H1 (cell line): ENCODE measurements at regions not wholly inside any gene's neighbourhood (a gene's known extent, or its start where the extent isn't known, plus 50 kb on each side); places are given as distances from the start of the nearest gene placed in this dataset.

Experiments
- CTCF ChIA-PET: fragments of 300-600 bp; sonication (Branson Sonifier 250); formaldehyde crosslinking; loops from one replicate; lab custom pipeline; 2021; ENCODE audit not compliant: partially characterized antibody; lab: Charles Lee
- POLR2A ChIA-PET: fragments of 300-600 bp; sonication (Branson Sonifier 250); formaldehyde crosslinking; loops from one replicate; lab custom pipeline; 2021; ENCODE audit warnings: inconsistent platforms; ENCODE audit not compliant: partially characterized antibody; lab: Charles Lee
- DNase-seq, 2 experiments: peaks; one replicate each; pipeline versions ENCODE4 v3.0.0 to v3.0.0-alpha.2; 2010 to 2022; ENCODE audit warnings: low spot score in 2 of 2, low read depth in 1 of 2, mixed read lengths in 1 of 2
- FAIRE-seq: peaks from 2 replicates; lab custom pipeline; 2011; peaks lifted over from hg19 to GRCh38; lab: Jason Lieb, UNC
- H2AFZ ChIP-seq: 2 replicates; pipeline ENCODE4 v1.8.1; 2012; ENCODE audit warnings: low read length, inconsistent platforms
- H2AK5ac ChIP-seq: 2 replicates; pipeline ENCODE4 v1.6.1; 2013; ENCODE audit warnings: low read depth, low read length
- H2BK120ac ChIP-seq: replicated peaks from 2 replicates; pipeline ENCODE3; 2013; ENCODE audit warnings: low read depth, low read length, inconsistent platforms
- H2BK12ac ChIP-seq: 2 replicates; pipeline ENCODE4 v1.6.1; 2013; ENCODE audit warnings: low read depth, low read length
- H2BK15ac ChIP-seq: 2 replicates; pipeline ENCODE4 v1.6.1; 2013; ENCODE audit warnings: low read length
- H2BK20ac ChIP-seq: 2 replicates; pipeline ENCODE4 v1.6.1; 2013; ENCODE audit warnings: low read length
- H2BK5ac ChIP-seq: 2 replicates; pipeline ENCODE4 v1.6.1; 2013; ENCODE audit warnings: low read depth, low read length
- H3K14ac ChIP-seq: 2 replicates; pipeline ENCODE4 v1.6.1; 2013; ENCODE audit warnings: inconsistent platforms; ENCODE audit not compliant: insufficient read length
- H3K18ac ChIP-seq: 2 replicates; pipeline ENCODE4 v1.6.1; 2013; ENCODE audit warnings: low read length; ENCODE audit errors: extremely low read depth
- H3K23ac ChIP-seq: 2 replicates; pipeline ENCODE4 v1.6.1; 2013; ENCODE audit warnings: inconsistent platforms; ENCODE audit not compliant: insufficient read length
- H3K23me2 ChIP-seq: 2 replicates; pipeline ENCODE4 v1.6.1; 2013; ENCODE audit warnings: low read depth, low read length
- H3K27ac ChIP-seq: 2 replicates; pipeline ENCODE4 v1.6.1; 2011; ENCODE audit warnings: low read depth, low read length, inconsistent platforms
- H3K27me3 ChIP-seq, 4 experiments: replicated peaks in 1 of 4; 1 replicate in 1 of 4; 2 replicates in 3 of 4; pipeline versions ENCODE4 v1.6.1 to v1.8.1; 2011 to 2013; ENCODE audit warnings: low read length in 3 of 4, mild to moderate bottlenecking in 3 of 4, inconsistent platforms in 2 of 4, mixed read lengths in 2 of 4, moderate library complexity in 1 of 4; ENCODE audit not compliant: control insufficient read depth in 3 of 4, insufficient read depth in 3 of 4; ENCODE audit errors: extremely low read depth in 1 of 4
- H3K36me3 ChIP-seq, 4 experiments: 2 replicates each; pipeline versions ENCODE4 v1.6.1 to v1.8.1; 2011 to 2013; ENCODE audit warnings: mild to moderate bottlenecking in 4 of 4, low read length in 3 of 4, moderate library complexity in 2 of 4, control low read depth in 1 of 4, inconsistent platforms in 1 of 4; ENCODE audit not compliant: insufficient read depth in 4 of 4, control insufficient read depth in 2 of 4
- H3K4ac ChIP-seq: replicated peaks from 2 replicates; pipeline ENCODE3; 2013; ENCODE audit warnings: low read length, low read depth, mixed read lengths, inconsistent platforms; ENCODE audit not compliant: insufficient read length
- H3K4me1 ChIP-seq, 4 experiments: replicated peaks in 1 of 4; 1 replicate in 1 of 4; 2 replicates in 3 of 4; pipeline versions ENCODE4 v1.6.1 to v1.8.1; 2011 to 2013; ENCODE audit warnings: low read length in 3 of 4, inconsistent platforms in 2 of 4, mixed read lengths in 1 of 4; ENCODE audit not compliant: insufficient read depth in 4 of 4, control insufficient read depth in 3 of 4
- H3K4me2 ChIP-seq, 2 experiments: 2 replicates each; pipeline versions ENCODE4 v1.6.1 to v1.8.1; 2011 to 2013; ENCODE audit warnings: low read depth in 2 of 2, low read length in 2 of 2, control low read depth in 1 of 2, inconsistent platforms in 1 of 2, mild to moderate bottlenecking in 1 of 2; ENCODE audit not compliant: insufficient read depth in 1 of 2
- H3K4me3 ChIP-seq, 4 experiments: fragments of 200-600, 300-600 bp in 1 of 4; sonication (generic), shearing (Covaris generic), sonication (Bioruptor Twin) in 1 of 4; 2 replicates each; pipeline versions ENCODE4 v1.5.1 to v1.8.1; 2011 to 2016; ENCODE audit warnings: low read length in 4 of 4, low read depth in 3 of 4, control low read depth in 2 of 4, inconsistent platforms in 2 of 4, mild to moderate bottlenecking in 2 of 4, mixed read lengths in 1 of 4, moderate library complexity in 1 of 4; ENCODE audit not compliant: insufficient read depth in 2 of 4; ENCODE audit errors: extremely low read depth in 1 of 4
- H3K56ac ChIP-seq: replicated peaks from 2 replicates; pipeline ENCODE3; 2013; ENCODE audit warnings: low read depth, mild to moderate bottlenecking, mixed read lengths, low read length, inconsistent platforms; ENCODE audit not compliant: insufficient read length
- H3K79me1 ChIP-seq: 2 replicates; pipeline ENCODE4 v1.6.1; 2013; ENCODE audit warnings: low read depth, low read length, control low read depth
- H3K79me2 ChIP-seq, 2 experiments: 2 replicates each; pipeline versions ENCODE4 v1.6.1 to v1.8.1; 2012 to 2013; ENCODE audit warnings: low read length in 2 of 2, mild to moderate bottlenecking in 2 of 2, inconsistent platforms in 1 of 2; ENCODE audit not compliant: insufficient read depth in 2 of 2, control insufficient read depth in 1 of 2
- H3K9ac ChIP-seq, 4 experiments: replicated peaks in 1 of 4; 1 replicate in 1 of 4; 2 replicates in 3 of 4; pipeline versions ENCODE4 v1.6.1 to v1.8.1; 2011 to 2013; ENCODE audit warnings: low read depth in 3 of 4, low read length in 3 of 4, control low read depth in 2 of 4, mild to moderate bottlenecking in 2 of 4, moderate library complexity in 2 of 4, inconsistent platforms in 1 of 4; ENCODE audit errors: extremely low read depth in 1 of 4
- H3K9me3 ChIP-seq, 2 experiments: 2 replicates each; pipeline versions ENCODE4 v1.6.1 to v1.8.1; 2012 to 2013; ENCODE audit warnings: mild to moderate bottlenecking in 2 of 2, moderate library complexity in 2 of 2, control low read depth in 1 of 2, inconsistent platforms in 1 of 2, low read depth in 1 of 2, low read length in 1 of 2, mixed read lengths in 1 of 2; ENCODE audit not compliant: insufficient read depth in 2 of 2
- H4K20me1 ChIP-seq, 2 experiments: replicated peaks in 1 of 2; 2 replicates each; pipeline versions ENCODE3 to v1.8.1; 2011 to 2013; ENCODE audit warnings: inconsistent platforms in 2 of 2, low read length in 2 of 2, mild to moderate bottlenecking in 1 of 2; ENCODE audit not compliant: insufficient read depth in 2 of 2, control insufficient read depth in 1 of 2
- H4K5ac ChIP-seq: 2 replicates; pipeline ENCODE4 v1.6.1; 2013; ENCODE audit warnings: low read length, low read depth, mixed read lengths, inconsistent platforms; ENCODE audit not compliant: insufficient read length
- H4K8ac ChIP-seq: 2 replicates; pipeline ENCODE4 v1.8.0; 2013; ENCODE audit warnings: mild to moderate bottlenecking, moderate library complexity, low read length, inconsistent platforms; ENCODE audit not compliant: insufficient read depth; ENCODE audit errors: extremely low read depth
- H4K91ac ChIP-seq: replicated peaks from 2 replicates; pipeline ENCODE3; 2013; ENCODE audit warnings: low read length, mixed read lengths, inconsistent platforms; ENCODE audit not compliant: insufficient read length
- CEBPB ChIP-seq: IDR thresholded peaks from 2 replicates; pipeline ENCODE4 v1.6.1; 2012; ENCODE audit warnings: low read depth, low read length
- EP300 ChIP-seq, 2 experiments: IDR thresholded peaks; 1 replicate in 1 of 2; 2 replicates in 1 of 2; pipeline ENCODE4 v1.6.1; 2011 to 2012; ENCODE audit warnings: low read depth in 2 of 2, low read length in 2 of 2, mild to moderate bottlenecking in 2 of 2, borderline replicate concordance in 1 of 2, inconsistent platforms in 1 of 2, moderate library complexity in 1 of 2
- JUND ChIP-seq: IDR thresholded peaks from 2 replicates; pipeline ENCODE4 v1.6.1; 2011; ENCODE audit warnings: mild to moderate bottlenecking, improper control_type of control experiment, low read length
- KDM1A ChIP-seq: fragments of 200-600, 300-600 bp; sonication (generic); IDR thresholded peaks from 2 replicates; pipeline ENCODE4 v1.7.1; 2016; ENCODE audit warnings: mild to moderate bottlenecking, low read length, borderline replicate concordance
- KDM4A ChIP-seq: IDR thresholded peaks from one replicate; pipeline ENCODE4 v1.7.1; 2012; ENCODE audit warnings: low read depth, mild to moderate bottlenecking, moderate library complexity, low read length, inconsistent platforms; ENCODE audit not compliant: severe bottlenecking
- POLR2A ChIP-seq, 2 experiments: IDR thresholded peaks; 1 replicate in 1 of 2; 2 replicates in 1 of 2; pipeline ENCODE4 v1.6.1; 2011; ENCODE audit warnings: low read depth in 2 of 2, low read length in 2 of 2, mild to moderate bottlenecking in 2 of 2; ENCODE audit errors: control extremely low read depth in 1 of 2
- RBBP5 ChIP-seq: IDR thresholded peaks from 2 replicates; pipeline ENCODE4 v1.7.1; 2012; ENCODE audit warnings: low read depth, mild to moderate bottlenecking, inconsistent platforms, low read length, moderate library complexity, borderline replicate concordance
- SP2 ChIP-seq: IDR thresholded peaks from 2 replicates; pipeline ENCODE4 v1.6.1; 2012; ENCODE audit warnings: mild to moderate bottlenecking, low read length, inconsistent platforms
- SP4 ChIP-seq: IDR thresholded peaks from 2 replicates; pipeline ENCODE4 v1.6.1; 2012; ENCODE audit warnings: low read length, inconsistent platforms
- TAF1 ChIP-seq: IDR thresholded peaks from 2 replicates; pipeline ENCODE4 v1.6.1; 2011; ENCODE audit warnings: mild to moderate bottlenecking, low read depth, low read length
- WGBS, 2 experiments: shearing (Covaris generic) in 1 of 2; methylation state at CpG; one replicate each; pipeline versions ENCODE4 v1.1.6 to v1.1.7; 2013 to 2015; ENCODE audit warnings: low lambda C conversion rate in 2 of 2, mixed read lengths in 2 of 2, inconsistent platforms in 1 of 2, low coverage in 1 of 2, missing lambda C conversion rate in 1 of 2; ENCODE audit not compliant: insufficient replicate concordance in 2 of 2, insufficient coverage in 1 of 2, insufficient read length in 1 of 2; ENCODE audit errors: extremely low coverage in 1 of 2, missing lambda C conversion rate in 1 of 2; 5-methylcytosine and 5-hydroxymethylcytosine counted together

DNA sequence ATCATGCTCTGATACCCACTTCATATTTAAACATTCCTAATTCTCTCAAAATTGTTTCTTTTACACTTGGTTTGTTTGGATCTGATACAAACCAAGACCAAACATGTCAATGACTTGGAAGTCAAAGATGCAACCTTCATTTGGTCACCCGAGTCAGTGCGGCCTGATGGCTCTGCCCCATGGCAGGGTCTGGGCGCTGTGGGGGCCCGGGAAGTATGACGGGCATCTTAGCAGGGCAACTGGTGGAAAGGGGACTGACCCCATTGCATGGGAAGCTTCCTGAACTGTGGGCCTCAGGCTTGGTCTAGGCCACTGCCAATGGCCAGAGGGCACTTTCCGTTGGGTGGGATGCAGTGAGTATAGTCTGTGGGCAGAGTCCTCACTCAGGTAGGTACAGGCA lies 178.0 kb downstream of the KATNIP start:
- no peak for TF ChIP-seq KDM4A
- no peak for TF ChIP-seq EP300 (IDR thresholded peaks at IDR 0.05; ENCODE audit: borderline replicate concordance in 1 of 2, low read depth in 2 of 2, low read length in 2 of 2)
- no peak for TF ChIP-seq CEBPB
- no peak for TF ChIP-seq RBBP5
- TF ChIP-seq KDM1A: no peak
- no peak for TF ChIP-seq SP2
- no peak for TF ChIP-seq POLR2A (IDR thresholded peaks at IDR 0.05; ENCODE audit: control extremely low read depth in 1 of 2, low read depth in 2 of 2, low read length in 2 of 2)
- no peak for TF ChIP-seq TAF1
- TF ChIP-seq SP4: no peak
- TF ChIP-seq JUND: no peak
- ChIA-PET POLR2A (no interaction called here), CTCF (interaction anchor here (0.9 to 1.6 kb wide), 2 partner anchors 29 to 383 kb away, joined by 3 to 5 read pairs; no protein-coding TSS in a partner anchor)
- H3K23ac ChIP-seq: no peak overlapping the region
- H3K4me1 ChIP-seq: no peaks in the 10 kb centered on the region
- H3K36me3 ChIP-seq: no peaks in the 10 kb centered on the region; a peak in 3 of 8 replicates
- no peaks in the 10 kb centered on the region for H3K9me3 ChIP-seq
- no peak overlapping the region for H4K8ac ChIP-seq
- H3K79me1 ChIP-seq: no peaks in the 10 kb centered on the region; the same call in 1 of the 2 replicates
- no peak overlapping the region for H3K27ac ChIP-seq
- H3K4me2 ChIP-seq: no peak overlapping the region
- no peak overlapping the region for H3K56ac ChIP-seq
- peaks cover 0 to 3% of the 10 kb centered on the region in 2 experiments for H4K20me1 ChIP-seq
- no peak overlapping the region for H2BK15ac ChIP-seq
- H2BK12ac ChIP-seq: no peak overlapping the region
- H2BK120ac ChIP-seq: no peak overlapping the region
- no peaks in the 10 kb centered on the region for H3K27me3 ChIP-seq
- H3K4ac ChIP-seq: no peak overlapping the region
- H3K79me2 ChIP-seq: no peaks in the 10 kb centered on the region
- no peak overlapping the region for H3K4me3 ChIP-seq
- H3K23me2 ChIP-seq: no peaks in the 10 kb centered on the region; the same call in 1 of the 2 replicates
- no peak overlapping the region for H4K5ac ChIP-seq
- H2AFZ ChIP-seq: no peak overlapping the region
- FAIRE-seq: no peak
- H2BK5ac ChIP-seq: no peak overlapping the region
- no peak overlapping the region for H4K91ac ChIP-seq
- no peak overlapping the region for H2AK5ac ChIP-seq
- no peak overlapping the region for H2BK20ac ChIP-seq
- no peak overlapping the region for H3K18ac ChIP-seq
- H3K9ac ChIP-seq: no peak overlapping the region
- no peak for DNase-seq
- 93% methylated on average over 6 of the region's 6 CpGs; no CpG with 5 or more reads in 1 of the 2 experiments for WGBS, 2 experiments
- H3K14ac ChIP-seq: no peak overlapping the region
